ENCODE measurements at regions not wholly inside any gene's neighbourhood (a gene's known extent, or its start where the extent isn't known, plus 50 kb on each side); places are given as distances from the start of the nearest gene placed in this dataset.

DNA sequence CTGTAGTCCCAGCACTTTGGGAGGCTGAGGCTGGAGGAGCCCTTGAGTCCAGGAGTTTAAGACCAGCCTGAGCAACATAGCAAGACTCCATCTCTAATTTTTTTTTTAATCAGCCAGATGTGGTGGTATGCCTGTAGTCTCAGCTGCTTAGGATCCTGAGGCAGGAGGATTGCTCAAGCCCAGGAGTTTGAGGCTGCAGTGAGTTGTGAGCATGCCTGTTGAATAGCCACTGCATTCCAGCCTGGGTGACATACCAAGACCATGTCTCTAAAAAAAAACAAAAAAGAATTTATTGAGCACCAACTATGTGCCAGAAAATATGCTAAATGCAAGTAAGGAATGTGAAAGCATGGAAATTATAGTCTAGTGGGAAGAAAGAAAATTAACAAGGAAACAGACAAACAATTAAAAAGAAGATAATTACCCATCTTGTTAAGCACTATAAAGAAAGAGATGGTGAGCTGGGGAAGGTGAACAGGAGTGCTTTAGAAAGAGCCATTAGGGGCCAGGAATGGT lies 104.0 kb upstream of the ZNF678 start:
- TF ChIP-seq POLR2A (IDR thresholded peaks at IDR 0.05): no peak
- no peak for TF ChIP-seq POLR2AphosphoS5 (IDR thresholded peaks at IDR 0.05)
- TF ChIP-seq, protein P1, sequence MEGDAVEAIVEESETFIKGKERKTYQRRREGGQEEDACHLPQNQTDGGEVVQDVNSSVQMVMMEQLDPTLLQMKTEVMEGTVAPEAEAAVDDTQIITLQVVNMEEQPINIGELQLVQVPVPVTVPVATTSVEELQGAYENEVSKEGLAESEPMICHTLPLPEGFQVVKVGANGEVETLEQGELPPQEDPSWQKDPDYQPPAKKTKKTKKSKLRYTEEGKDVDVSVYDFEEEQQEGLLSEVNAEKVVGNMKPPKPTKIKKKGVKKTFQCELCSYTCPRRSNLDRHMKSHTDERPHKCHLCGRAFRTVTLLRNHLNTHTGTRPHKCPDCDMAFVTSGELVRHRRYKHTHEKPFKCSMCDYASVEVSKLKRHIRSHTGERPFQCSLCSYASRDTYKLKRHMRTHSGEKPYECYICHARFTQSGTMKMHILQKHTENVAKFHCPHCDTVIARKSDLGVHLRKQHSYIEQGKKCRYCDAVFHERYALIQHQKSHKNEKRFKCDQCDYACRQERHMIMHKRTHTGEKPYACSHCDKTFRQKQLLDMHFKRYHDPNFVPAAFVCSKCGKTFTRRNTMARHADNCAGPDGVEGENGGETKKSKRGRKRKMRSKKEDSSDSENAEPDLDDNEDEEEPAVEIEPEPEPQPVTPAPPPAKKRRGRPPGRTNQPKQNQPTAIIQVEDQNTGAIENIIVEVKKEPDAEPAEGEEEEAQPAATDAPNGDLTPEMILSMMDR (IDR thresholded peaks at IDR 0.05): no peak
- no peak for TF ChIP-seq EP300 (IDR thresholded peaks at IDR 0.05)

Measured in stomach (tissue), 4 donors.